ENCODE measurements at regions not wholly inside any gene's neighbourhood (a gene's known extent, or its start where the extent isn't known, plus 50 kb on each side); places are given as distances from the start of the nearest gene placed in this dataset.

DNA sequence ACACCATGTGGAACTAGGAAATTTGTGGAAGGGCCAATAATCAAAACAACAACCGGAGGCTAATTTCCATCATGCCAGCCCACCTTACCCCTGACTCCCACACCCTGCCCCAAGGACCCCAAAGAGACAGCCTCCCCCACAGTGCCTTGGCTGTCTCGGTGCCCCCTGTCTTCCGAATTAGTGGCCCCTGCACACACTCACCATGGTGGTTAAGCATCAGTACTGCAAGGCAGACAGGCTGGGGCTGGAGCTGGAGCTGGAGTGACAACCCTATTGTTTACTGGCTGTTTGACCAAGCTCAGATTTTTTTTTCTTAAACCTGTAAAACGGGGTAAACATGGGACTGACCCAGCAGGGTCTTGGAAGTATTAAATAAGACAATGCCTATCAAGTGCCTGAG is 238.0 kb downstream of the TFAP2C start:
- DNase-seq (ENCODE audit: low read depth): no peak
- no peak overlapping the region for H3K4me3 ChIP-seq (ENCODE audit: low read length)
- TF ChIP-seq, protein P1, sequence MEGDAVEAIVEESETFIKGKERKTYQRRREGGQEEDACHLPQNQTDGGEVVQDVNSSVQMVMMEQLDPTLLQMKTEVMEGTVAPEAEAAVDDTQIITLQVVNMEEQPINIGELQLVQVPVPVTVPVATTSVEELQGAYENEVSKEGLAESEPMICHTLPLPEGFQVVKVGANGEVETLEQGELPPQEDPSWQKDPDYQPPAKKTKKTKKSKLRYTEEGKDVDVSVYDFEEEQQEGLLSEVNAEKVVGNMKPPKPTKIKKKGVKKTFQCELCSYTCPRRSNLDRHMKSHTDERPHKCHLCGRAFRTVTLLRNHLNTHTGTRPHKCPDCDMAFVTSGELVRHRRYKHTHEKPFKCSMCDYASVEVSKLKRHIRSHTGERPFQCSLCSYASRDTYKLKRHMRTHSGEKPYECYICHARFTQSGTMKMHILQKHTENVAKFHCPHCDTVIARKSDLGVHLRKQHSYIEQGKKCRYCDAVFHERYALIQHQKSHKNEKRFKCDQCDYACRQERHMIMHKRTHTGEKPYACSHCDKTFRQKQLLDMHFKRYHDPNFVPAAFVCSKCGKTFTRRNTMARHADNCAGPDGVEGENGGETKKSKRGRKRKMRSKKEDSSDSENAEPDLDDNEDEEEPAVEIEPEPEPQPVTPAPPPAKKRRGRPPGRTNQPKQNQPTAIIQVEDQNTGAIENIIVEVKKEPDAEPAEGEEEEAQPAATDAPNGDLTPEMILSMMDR (conservative IDR thresholded peaks at IDR 0.05; ENCODE audit: low read depth, low read length): no peak

DNA sequence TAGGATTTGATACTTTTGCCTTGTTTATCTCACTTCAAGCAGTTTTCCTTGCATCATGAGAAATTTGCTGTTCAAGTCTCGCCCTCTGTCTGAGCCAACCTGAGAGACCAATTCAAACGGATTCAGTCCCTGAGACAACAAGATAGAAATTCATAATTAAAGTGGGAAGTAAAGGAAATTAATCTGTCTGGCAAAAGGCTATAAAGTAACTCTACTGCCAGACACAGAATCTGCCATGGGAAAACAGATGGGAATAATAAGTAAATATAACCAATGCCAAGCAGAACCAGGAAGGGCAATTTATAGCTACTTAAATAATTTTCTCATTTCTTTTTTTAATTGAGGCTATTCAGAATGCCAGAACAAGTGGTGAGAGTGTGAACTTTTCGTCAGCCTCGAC is 239.6 kb downstream of the TFAP2C start:
- TF ChIP-seq, protein P1 (conservative IDR thresholded peaks at IDR 0.05; ENCODE audit: low read depth, low read length): no peak
- no peak for DNase-seq (ENCODE audit: low read depth)
- no peak overlapping the region for H3K4me3 ChIP-seq (ENCODE audit: low read length)

DNA sequence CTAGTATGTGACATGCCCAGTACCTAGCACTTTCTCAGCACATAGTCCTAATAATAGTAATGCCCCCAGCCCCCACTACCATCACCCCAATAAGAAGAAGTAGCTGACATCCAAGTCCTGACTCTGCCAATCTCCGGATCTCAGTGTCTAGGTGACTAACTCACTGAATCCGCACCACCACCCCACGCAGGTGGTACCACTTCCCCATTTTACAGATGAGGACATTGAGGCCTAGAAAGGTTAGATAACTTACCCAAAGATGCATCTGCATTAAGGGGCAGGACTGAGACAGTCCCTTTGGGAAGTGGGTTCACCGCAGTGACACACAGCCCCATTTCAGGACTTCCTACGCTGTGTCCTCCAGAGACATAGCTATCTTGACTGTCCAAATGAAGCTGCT is 241.2 kb downstream of the TFAP2C start:
- H3K4me3 ChIP-seq (ENCODE audit: low read length): no peak overlapping the region
- TF ChIP-seq, protein P1 (conservative IDR thresholded peaks at IDR 0.05; ENCODE audit: low read depth, low read length): no peak
- DNase-seq (ENCODE audit: low read depth): no peak

DNA sequence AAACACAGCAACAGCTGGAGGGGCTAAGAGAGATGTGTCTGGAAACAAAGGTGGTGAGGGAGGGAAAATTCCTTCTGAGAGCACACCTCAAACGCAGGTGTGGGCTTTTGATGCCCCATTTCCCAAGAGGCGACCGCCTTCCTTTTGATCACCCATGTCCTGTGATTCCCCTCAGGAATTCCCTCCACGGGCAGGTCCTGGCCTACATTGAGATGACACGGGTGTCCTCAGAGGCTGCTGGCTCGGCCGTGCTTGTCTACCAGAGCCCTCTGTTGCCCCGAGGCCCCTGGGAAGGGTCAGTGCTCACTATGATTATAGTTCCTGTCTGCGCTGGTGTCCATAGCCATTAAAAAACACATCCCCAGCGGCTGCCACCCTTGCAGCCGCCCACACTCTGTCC is 242.6 kb downstream of the TFAP2C start:
- no peak for DNase-seq (ENCODE audit: low read depth)
- TF ChIP-seq, protein P1 (conservative IDR thresholded peaks at IDR 0.05; ENCODE audit: low read depth, low read length): no peak
- H3K4me3 ChIP-seq (ENCODE audit: low read length): no peak overlapping the region

DNA sequence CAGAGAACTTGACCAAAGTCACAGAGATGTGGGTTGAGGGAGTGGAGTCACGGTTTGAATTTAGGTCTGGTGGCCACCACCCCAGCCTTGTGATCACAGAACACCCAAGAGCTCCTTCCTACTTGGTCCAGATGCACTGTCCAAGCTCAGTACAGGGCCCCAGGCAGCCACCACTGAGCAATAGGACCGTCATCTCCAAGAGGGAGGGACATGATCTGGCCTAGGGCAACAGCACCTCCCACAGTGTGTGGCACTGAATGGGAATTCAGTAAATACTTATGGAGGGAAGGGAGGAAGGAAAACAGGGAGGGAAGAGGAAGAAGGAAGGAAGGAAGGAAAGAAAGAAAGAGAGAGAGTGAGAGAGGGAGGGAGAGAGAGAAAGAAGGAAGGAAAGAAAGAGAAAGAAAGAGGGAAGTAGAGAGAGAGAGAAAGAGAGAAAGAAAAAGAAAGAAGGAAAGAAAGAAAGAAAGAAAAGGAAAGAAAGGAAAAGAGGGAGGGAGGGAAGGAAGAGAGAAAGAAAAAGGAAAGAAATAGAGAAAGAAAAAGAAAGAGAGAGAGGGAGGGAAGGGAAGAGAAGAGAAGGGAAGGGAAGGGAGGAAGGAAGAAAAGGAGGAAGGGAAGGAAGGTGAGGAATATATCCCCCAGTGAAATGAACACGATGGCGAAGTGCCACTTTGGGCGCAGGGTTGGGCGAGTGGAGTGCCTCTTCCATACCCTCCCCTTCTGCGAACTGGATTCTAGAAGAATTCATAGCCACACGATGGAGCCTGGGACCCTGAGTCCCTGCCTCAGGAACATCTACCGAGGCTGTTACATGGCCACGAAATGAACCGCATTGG is 243.7 kb downstream of the TFAP2C start:
- DNase-seq (ENCODE audit: low read depth): no peak
- H3K4me3 ChIP-seq (ENCODE audit: low read length): no peak overlapping the region
- TF ChIP-seq, protein P1 (conservative IDR thresholded peaks at IDR 0.05; ENCODE audit: low read depth, low read length): no peak

DNA sequence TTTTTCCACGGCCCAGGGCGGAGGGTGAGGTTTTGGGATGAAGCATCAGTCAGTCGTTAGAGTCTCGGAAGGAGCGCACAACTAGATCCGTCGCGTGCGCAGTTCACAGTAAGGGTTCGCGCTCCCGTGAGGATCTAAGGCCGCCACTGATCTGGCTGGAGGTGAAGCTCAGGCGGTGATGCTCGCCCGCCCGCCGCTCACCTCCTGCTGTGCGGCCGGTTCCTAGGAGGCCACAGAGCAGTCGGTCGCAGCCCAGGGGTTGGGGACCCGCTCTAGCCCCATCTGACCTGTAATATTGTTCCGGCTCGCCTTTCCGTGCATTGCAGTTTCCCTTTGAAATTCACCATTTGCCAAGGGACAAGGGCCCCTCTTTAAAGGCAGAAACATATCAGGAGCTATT is 244.7 kb downstream of the TFAP2C start:
- no peak for DNase-seq (ENCODE audit: low read depth)
- TF ChIP-seq, protein P1 (conservative IDR thresholded peaks at IDR 0.05; ENCODE audit: low read depth, low read length): no peak
- no peak overlapping the region for H3K4me3 ChIP-seq (ENCODE audit: low read length)

DNA sequence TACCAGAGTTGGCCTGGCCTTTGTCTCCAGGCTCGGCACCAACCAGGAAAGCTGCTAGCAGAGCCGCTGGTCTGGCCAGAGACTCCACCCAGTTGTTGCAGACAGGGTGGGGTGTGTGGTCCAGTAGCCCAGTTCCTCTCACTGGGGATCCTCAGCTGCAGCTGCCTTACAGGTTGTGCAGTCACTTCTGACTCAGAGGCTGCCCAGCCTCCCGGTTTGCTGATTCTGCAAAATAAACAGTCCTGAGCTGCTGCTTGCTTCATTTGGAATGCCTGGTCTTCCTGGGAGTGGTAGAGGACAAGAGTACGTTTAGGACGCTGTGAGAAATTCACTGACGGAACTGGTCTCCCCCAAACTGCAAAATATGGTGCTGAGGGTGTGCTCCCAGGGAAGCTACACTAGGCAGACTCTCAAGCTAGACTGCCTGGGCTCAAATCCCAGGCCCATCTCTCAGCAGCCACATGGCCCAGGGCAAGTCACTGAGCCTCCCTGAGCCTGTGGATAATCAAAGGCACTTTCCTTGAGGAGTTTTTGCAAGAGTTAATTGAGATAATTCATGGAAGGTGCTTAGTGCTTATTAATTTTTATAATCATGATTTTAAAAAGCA is 246.1 kb downstream of the TFAP2C start:
- TF ChIP-seq, protein P1 (conservative IDR thresholded peaks at IDR 0.05; ENCODE audit: low read depth, low read length): no peak
- DNase-seq (ENCODE audit: low read depth): no peak
- H3K4me3 ChIP-seq (ENCODE audit: low read length): no peak overlapping the region

Measured in retinal pigment epithelial cell (primary cell).